Lung (tissue), 11 donors: ENCODE measurements at regions not wholly inside any gene's neighbourhood (a gene's known extent, or its start where the extent isn't known, plus 50 kb on each side); places are given as distances from the start of the nearest gene placed in this dataset.

Experiments used
- ATAC-seq: fragments of 200-7000 bp; cut with Tn5 transposase; one replicate; pipeline ENCODE4 v1.9.1; 2020; ENCODE audit warnings: moderate number of reproducible peaks; ENCODE audit not compliant: insufficient read depth, low FRiP score
- DNase-seq, 3 donors: peaks; one replicate each; pipeline ENCODE4 v3.0.0-alpha.2; 2013 to 2017
- H3K27ac ChIP-seq, 2 donors: one replicate each; pipeline ENCODE4 v1.5.1; 2013; ENCODE audit warnings: mild to moderate bottlenecking in 2 of 2, moderate library complexity in 2 of 2, control low read depth in 1 of 2, inconsistent platforms in 1 of 2, low read depth in 1 of 2, low read length in 1 of 2
- H3K27me3 ChIP-seq, 3 donors: one replicate each; pipeline ENCODE4 v1.5.1; 2013; ENCODE audit warnings: low read length in 2 of 3; ENCODE audit not compliant: control insufficient read depth in 3 of 3, insufficient read depth in 3 of 3
- H3K36me3 ChIP-seq, 4 donors: one replicate each; pipeline ENCODE4 v1.5.1; 2013; ENCODE audit warnings: low read length in 4 of 4, mild to moderate bottlenecking in 1 of 4, moderate library complexity in 1 of 4; ENCODE audit not compliant: control insufficient read depth in 4 of 4, insufficient read depth in 4 of 4
- H3K4me1 ChIP-seq, 5 donors: one replicate each; pipeline ENCODE4 v1.5.1; 2013; ENCODE audit warnings: low read length in 5 of 5, mild to moderate bottlenecking in 2 of 5, moderate library complexity in 1 of 5; ENCODE audit not compliant: control insufficient read depth in 5 of 5, insufficient read depth in 5 of 5
- H3K4me3 ChIP-seq: one replicate; pipeline ENCODE4 v1.5.1; 2013; ENCODE audit warnings: mild to moderate bottlenecking, control low read depth, moderate library complexity
- H3K9ac ChIP-seq, 2 donors: one replicate each; pipeline ENCODE4 v1.5.1; 2013; ENCODE audit warnings: low read length in 2 of 2, control low read depth in 1 of 2; ENCODE audit not compliant: insufficient read depth in 1 of 2
- H3K9me3 ChIP-seq, 4 donors: one replicate each; pipeline ENCODE4 v1.5.1; 2013; ENCODE audit warnings: low read length in 3 of 4, mild to moderate bottlenecking in 1 of 4, moderate library complexity in 1 of 4; ENCODE audit not compliant: control insufficient read depth in 4 of 4, insufficient read depth in 3 of 4
- CTCF ChIP-seq: IDR thresholded peaks from 2 replicates; pipeline ENCODE4 v1.5.1; 2012; ENCODE audit warnings: mild to moderate bottlenecking; ENCODE audit errors: control extremely low read depth, extremely low read depth
- WGBS, 2 donors: extraction: QIAGEN DNeasy Blood & Tissue Kit; methylation state at CpG; one replicate each; pipeline ENCODE4 v1.1.7; 2013; 5-methylcytosine and 5-hydroxymethylcytosine counted together
- donor health status: control.
- donor health status: control.
- donor health status: Bipolar disorder and iron deficiency.
- donor health status: healthy.
- donor health status: DM: yes; HTN: yes; CAD: no.

DNA sequence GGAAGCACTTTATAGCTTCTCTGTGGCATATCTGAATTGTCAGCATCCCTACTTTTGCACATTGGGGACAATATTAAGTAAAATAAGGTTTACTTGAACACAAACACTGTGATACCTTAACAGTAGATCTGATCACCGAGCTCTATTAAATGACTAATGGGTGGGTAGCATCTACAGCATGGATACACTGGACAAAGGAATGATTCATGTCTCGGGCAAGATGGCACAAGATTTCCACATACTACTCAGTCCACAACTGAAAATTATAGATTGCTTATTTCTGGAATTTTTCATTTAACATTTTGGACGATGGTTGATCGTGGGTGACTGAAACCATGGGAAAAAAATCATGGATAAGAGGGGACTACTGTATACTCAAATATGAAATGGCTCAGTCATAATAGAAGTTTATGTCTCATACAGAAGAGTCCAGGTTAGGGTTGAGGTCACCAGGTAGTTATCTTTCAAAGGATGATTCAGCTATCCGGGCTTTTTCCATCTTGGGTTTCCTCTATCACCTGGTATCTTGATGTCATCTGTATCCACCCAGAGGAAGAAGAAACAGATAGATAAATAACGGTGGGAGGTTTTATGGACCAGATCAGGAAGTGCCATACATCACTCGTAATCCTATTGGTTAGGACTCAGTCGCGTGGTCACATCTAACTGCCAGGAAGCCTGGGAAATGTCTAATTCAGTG, 320.0 kb upstream of the RARB start:
- TF ChIP-seq CTCF: no peak
- Histone ChIP-seq H3K4me3 (no peak overlapping the region), H3K36me3 (no peaks in the 10 kb centered on the region), H3K4me1 (no peaks in the 10 kb centered on the region), H3K27ac (no peak overlapping the region), H3K9ac (no peak overlapping the region), H3K9me3 (no peaks in the 10 kb centered on the region), H3K27me3 (no peaks in the 10 kb centered on the region)
- WGBS, 2 donors: 89 to 92% methylated on average over 9 of the region's 9 CpGs
- no peak for DNase-seq
- ATAC-seq: no peak

DNA sequence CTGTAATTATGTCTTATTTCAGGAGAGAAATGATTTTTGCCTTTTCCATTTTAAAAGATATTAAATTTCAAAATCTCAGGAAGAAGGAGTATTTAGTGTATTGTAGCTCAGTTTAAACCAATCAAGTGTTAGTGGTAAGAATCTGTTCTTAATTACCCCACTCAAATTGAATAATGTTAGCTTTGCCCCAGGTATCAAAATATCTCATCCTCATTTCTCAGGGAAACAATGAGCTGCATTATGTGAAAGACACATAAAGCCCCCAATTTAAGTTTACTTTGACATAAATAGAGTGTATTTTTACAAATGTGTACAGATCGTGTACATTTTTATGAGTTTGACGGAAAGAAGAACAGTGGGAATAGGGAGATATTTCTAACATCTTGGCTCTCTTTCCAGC, 317.4 kb upstream of the RARB start:
- Histone ChIP-seq H3K9ac (no peak overlapping the region), H3K27me3 (no peaks in the 10 kb centered on the region), H3K4me3 (no peak overlapping the region), H3K36me3 (no peaks in the 10 kb centered on the region), H3K4me1 (no peaks in the 10 kb centered on the region), H3K9me3 (no peaks in the 10 kb centered on the region), H3K27ac (no peak overlapping the region)
- 84 to 90% methylated on average over 2 of the region's 2 CpGs for WGBS, 2 donors
- DNase-seq (no peak), ATAC-seq (no peak)
- TF ChIP-seq CTCF: no peak

DNA sequence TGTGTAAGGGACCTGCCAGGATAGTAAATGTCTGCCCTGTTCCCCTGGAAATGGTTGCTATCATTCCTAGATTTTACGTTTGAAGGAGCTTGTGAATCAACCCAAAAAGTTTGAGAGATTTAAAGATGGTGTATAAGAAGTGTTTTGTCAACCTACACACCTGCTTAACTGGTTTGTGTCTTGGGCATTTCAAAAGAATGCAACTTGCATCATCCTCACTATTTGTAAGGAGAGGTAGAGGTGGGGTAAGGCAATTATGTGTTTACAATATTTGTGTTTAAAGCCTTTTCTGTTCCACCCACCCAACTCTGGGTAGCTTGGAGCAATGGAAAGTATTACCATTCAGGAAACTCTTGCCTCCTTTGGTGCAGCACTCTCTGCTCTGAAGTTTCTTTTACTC, 314.2 kb upstream of the RARB start:
- DNase-seq (no peak), ATAC-seq (no peak)
- Histone ChIP-seq H3K9me3 (no peaks in the 10 kb centered on the region), H3K4me1 (no peaks in the 10 kb centered on the region), H3K36me3 (no peaks in the 10 kb centered on the region), H3K27ac (no peak overlapping the region), H3K4me3 (no peak overlapping the region), H3K27me3 (no peaks in the 10 kb centered on the region), H3K9ac (no peak overlapping the region)
- WGBS, 2 donors: 73 to 83% methylated on average over 1 of the region's 1 CpG
- TF ChIP-seq CTCF: no peak

DNA sequence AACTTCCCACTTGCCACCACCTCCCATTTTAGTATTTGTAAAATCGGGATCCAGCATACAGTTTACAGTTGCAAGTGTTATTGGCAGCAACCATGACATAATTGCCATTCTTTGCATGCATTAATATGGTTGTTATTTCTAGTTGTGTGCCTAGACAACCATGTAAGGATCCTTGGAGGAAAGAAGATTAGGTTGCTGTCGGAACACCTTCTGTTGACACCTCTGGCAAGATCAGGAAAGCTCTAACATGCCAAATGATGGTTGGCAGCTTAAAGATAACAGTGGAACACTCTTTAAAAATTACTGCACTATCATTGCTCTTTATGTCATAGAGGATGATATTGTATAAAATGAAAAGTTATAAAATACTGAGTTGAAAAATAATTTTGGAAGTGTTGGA, 313.5 kb upstream of the RARB start:
- Histone ChIP-seq H3K27ac (no peak overlapping the region), H3K27me3 (no peaks in the 10 kb centered on the region), H3K9ac (no peak overlapping the region), H3K4me3 (no peak overlapping the region), H3K9me3 (no peaks in the 10 kb centered on the region), H3K4me1 (no peaks in the 10 kb centered on the region), H3K36me3 (no peaks in the 10 kb centered on the region)
- ATAC-seq (no peak), DNase-seq (no peak)
- no peak for TF ChIP-seq CTCF
- WGBS, 2 donors: 84% methylated on average over 2 of the region's 2 CpGs
